Heart left ventricle (tissue), 16 donors: ENCODE measurements at regions not wholly inside any gene's neighbourhood (a gene's known extent, or its start where the extent isn't known, plus 50 kb on each side); places are given as distances from the start of the nearest gene placed in this dataset.

Experiments used
- ATAC-seq, 4 donors: fragments of 200-7000 bp; cut with Tn5 transposase; one replicate each; pipeline ENCODE4 v1.9.1; 2020 to 2022; ENCODE audit warnings: moderate library complexity in 4 of 4, mild to moderate bottlenecking in 3 of 4, moderate number of reproducible peaks in 1 of 4
- DNase-seq, 5 donors: peaks; one replicate each; pipeline ENCODE4 v3.0.0-alpha.2; 2020
- H3K27ac ChIP-seq, 12 donors: fragments of 200-600 bp; sonication (generic) in 4 of 12; one replicate each; pipeline versions ENCODE4 v1.5.0 to v1.8.0; 2016 to 2022; ENCODE audit warnings: mild to moderate bottlenecking in 2 of 12
- H3K27me3 ChIP-seq, 9 donors: fragments of 200-600 bp; sonication (generic) in 2 of 9; one replicate each; pipeline versions ENCODE4 v1.5.1 to v1.8.0; 2016 to 2022; ENCODE audit warnings: mild to moderate bottlenecking in 3 of 9
- H3K36me3 ChIP-seq, 9 donors: fragments of 200-600 bp; sonication (generic) in 2 of 9; one replicate each; pipeline versions ENCODE4 v1.5.0 to v1.8.0; 2018 to 2022; ENCODE audit warnings: mild to moderate bottlenecking in 2 of 9
- H3K4me1 ChIP-seq, 12 donors: fragments of 200-600 bp; sonication (generic) in 4 of 12; one replicate each; pipeline versions ENCODE4 v1.5.0 to v1.8.0; 2016 to 2022; ENCODE audit warnings: mild to moderate bottlenecking in 3 of 12
- H3K4me3 ChIP-seq, 12 donors: fragments of 200-600 bp; sonication (generic) in 4 of 12; one replicate each; pipeline versions ENCODE4 v1.5.0 to v1.8.0; 2017 to 2022; ENCODE audit warnings: mild to moderate bottlenecking in 9 of 12, moderate library complexity in 4 of 12
- H3K9me3 ChIP-seq, 12 donors: fragments of 200-600 bp; sonication (generic) in 4 of 12; one replicate each; pipeline versions ENCODE4 v1.5.0 to v1.8.0; 2016 to 2022; ENCODE audit warnings: mild to moderate bottlenecking in 1 of 12
- POLR2A ChIP-seq, 2 donors: fragments of 450-650 bp; IDR thresholded peaks; one replicate each; pipeline ENCODE4 v1.6.1; 2017; ENCODE audit warnings: antibody characterized with exemption in 2 of 2, mild to moderate bottlenecking in 2 of 2, moderate library complexity in 2 of 2
- WGBS, 4 donors: extraction: QIAGEN DNeasy Blood & Tissue Kit in 2 of 4; methylation state at CpG; one replicate each; pipeline versions ENCODE4 v1.1.5 to v1.1.7; 2013 to 2018; 5-methylcytosine and 5-hydroxymethylcytosine counted together
- intact Hi-C, 10 donors: fragments of 100-400 bp; cut with DNase I; formaldehyde crosslinking; loops; one replicate each; pipeline versions ENCODE4 v1.11.1 to v1.14.2; 2022
- TF ChIP-seq, protein P1 (sequence below), 12 donors: fragments of 200-600 bp; sonication (generic) in 4 of 12; IDR thresholded peaks; one replicate each; pipeline versions ENCODE4 v1.5.0 to v1.8.0; 2018 to 2022; ENCODE audit warnings: antibody characterized with exemption in 12 of 12, mild to moderate bottlenecking in 5 of 12
- donor health status: ischemic (EF 13 %, LVEDD 7.1; RV severe dilation, severe dysfunction).
- donor health status: healthy with polysubstance abuse.
- donor health status: DM: no; HTN: yes; CAD: no.
- donor health status: DM: no; HTN: no; CAD: no.
- donor health status: ischemic (EF 25% LVEDD 6.9; RV normal size, moderate dysfunction).
- donor health status: ischemic (EF 25% LVEDD 5.7; RV mildly dilated, moderate dysfunction).
- donor health status: healthy.
- donor health status: DM: yes; HTN: yes; CAD: no.
- donor health status: ischemic (EF 35%, LVEDD 5.7; RV mildly dilated, moderate dysfunction).
- donor health status: nonischemic (EF 11% LVEDD 7.7; RV severe dilation, severe dysfunction).
- donor health status: DM: yes; HTN: yes; CAD: no.
- donor health status: PGD.
- donor health status: ischemic (EF 29% LVEDD 5.4; RV normal size, mild dysfunction).
- donor health status: nonischemic (EF 23%, LVEDD 6.1; RV moderate dilation, normal function).

DNA sequence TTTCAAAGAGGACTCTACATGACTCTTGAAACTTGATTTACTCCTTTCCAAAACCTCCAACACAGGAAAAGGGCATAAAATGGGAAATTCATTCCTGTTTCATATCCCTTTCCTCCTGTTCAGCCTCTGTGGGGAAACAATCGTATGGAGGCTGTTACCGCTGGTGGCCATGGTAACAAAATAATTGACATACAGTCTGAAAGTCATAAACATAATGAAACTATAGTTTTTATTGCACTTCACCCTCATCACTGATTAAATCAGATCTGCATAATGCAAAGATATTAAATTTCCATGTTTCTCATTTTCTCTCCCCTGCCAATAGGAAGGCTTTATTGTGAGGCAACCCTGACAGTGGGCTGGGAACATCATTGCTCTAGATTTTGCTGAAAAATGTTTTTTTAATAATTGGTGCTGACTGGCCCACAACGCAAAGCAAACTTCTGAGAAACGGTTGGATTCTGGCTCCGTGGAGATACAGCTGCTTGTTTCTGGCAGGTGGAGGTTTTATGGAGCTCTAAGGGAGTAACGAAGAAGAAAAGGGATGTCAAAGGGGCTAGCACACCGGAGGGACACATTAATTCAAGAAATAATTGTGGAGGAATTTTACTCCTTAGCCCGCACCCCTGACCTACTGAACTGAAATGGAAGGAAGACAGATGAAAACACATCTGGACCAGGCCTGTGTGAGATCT lies 154.2 kb upstream of the SHISA6 start:
- Histone ChIP-seq H3K27ac (no peak overlapping the region), H3K36me3 (no peaks in the 10 kb centered on the region), H3K9me3 (no peaks in the 10 kb centered on the region), H3K4me1 (no peaks in the 10 kb centered on the region), H3K27me3 (peaks cover 0 to 4% (median 0%) of the 10 kb centered on the region in 9 donors), H3K4me3 (no peak overlapping the region)
- no peak for ATAC-seq
- no peak for TF ChIP-seq POLR2A (IDR thresholded peaks at IDR 0.05)
- TF ChIP-seq, protein P1, sequence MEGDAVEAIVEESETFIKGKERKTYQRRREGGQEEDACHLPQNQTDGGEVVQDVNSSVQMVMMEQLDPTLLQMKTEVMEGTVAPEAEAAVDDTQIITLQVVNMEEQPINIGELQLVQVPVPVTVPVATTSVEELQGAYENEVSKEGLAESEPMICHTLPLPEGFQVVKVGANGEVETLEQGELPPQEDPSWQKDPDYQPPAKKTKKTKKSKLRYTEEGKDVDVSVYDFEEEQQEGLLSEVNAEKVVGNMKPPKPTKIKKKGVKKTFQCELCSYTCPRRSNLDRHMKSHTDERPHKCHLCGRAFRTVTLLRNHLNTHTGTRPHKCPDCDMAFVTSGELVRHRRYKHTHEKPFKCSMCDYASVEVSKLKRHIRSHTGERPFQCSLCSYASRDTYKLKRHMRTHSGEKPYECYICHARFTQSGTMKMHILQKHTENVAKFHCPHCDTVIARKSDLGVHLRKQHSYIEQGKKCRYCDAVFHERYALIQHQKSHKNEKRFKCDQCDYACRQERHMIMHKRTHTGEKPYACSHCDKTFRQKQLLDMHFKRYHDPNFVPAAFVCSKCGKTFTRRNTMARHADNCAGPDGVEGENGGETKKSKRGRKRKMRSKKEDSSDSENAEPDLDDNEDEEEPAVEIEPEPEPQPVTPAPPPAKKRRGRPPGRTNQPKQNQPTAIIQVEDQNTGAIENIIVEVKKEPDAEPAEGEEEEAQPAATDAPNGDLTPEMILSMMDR (IDR thresholded peaks at IDR 0.05): no peak
- WGBS, 4 donors: 81 to 86% (median 83%) methylated on average over 8 of the region's 8 CpGs
- intact Hi-C loops: no loop called here
- no peak for DNase-seq

DNA sequence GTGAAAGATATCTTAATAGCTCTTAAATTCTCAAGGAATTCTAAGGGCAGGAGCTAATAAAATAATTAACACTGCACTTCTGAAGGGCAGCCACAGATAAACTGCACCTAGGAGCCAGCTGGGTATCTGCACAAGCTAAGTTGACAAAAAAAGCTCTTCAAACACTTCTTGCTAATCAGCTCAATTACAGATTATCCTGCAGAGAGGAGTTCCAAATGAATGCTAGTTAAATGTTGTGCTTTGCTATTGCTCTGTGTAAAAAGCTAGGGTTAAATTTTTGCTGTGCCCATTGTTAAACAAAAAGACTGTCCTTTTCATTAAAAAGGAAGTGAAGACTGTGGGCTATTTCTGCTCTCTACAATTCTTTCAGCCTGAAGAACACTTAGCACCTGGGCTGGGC lies 158.5 kb upstream of the SHISA6 start:
- intact Hi-C loops: no loop called here
- no peak for DNase-seq
- Histone ChIP-seq H3K27me3 (peaks cover 0 to 1% (median 0%) of the 10 kb centered on the region in 9 donors), H3K4me3 (no peak overlapping the region), H3K27ac (no peak overlapping the region), H3K9me3 (no peaks in the 10 kb centered on the region), H3K4me1 (no peaks in the 10 kb centered on the region), H3K36me3 (no peaks in the 10 kb centered on the region)
- TF ChIP-seq, protein P1 (IDR thresholded peaks at IDR 0.05): no peak
- TF ChIP-seq POLR2A (IDR thresholded peaks at IDR 0.05): no peak
- ATAC-seq: no peak

DNA sequence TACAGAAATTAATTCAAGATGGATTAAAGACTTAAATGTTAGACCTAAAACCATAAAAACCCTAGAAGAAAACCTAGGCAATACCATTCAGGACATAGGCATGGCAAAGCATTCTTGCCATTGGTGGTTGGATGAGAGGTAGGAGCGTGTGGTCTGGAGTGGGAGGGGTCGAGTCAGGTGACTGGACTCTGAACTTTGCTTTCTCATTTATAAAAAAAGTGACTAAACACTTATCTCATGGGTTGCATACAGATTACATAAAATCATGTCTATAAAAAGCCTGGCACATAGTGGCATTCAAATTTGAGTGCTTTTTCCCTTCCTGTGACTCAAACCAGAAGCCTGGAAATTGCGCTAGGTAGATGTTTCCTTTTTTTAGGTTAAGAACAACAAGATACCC lies 159.7 kb upstream of the SHISA6 start:
- WGBS, 4 donors: 69 to 76% (median 72%) methylated on average over 3 of the region's 3 CpGs
- intact Hi-C loops: no loop called here
- no peak for TF ChIP-seq POLR2A (IDR thresholded peaks at IDR 0.05)
- TF ChIP-seq, protein P1 (IDR thresholded peaks at IDR 0.05): no peak

DNA sequence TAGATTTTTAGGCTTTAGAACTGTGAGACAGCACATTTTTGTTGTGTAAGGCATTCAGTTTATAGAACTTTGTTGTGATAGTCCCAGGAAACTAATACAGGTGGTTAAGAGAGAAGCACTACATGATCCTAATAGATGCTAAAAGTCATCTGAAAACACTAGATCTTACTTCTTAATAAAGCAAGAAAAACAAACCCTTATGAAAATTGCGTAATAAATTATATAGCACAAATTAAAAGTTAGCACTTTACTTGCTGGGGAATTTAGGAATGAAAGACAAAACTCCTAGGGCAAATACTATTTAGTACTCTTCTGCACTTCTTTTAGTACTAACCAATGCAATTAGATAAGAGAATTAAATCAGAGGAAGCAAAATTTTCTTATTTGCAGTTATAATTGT lies 163.3 kb upstream of the SHISA6 start:
- H3K4me3 ChIP-seq: no peak overlapping the region
- peaks cover 0 to 4% (median 0%) of the 10 kb centered on the region in 9 donors for H3K27me3 ChIP-seq
- TF ChIP-seq, protein P1 (IDR thresholded peaks at IDR 0.05): no peak
- TF ChIP-seq POLR2A (IDR thresholded peaks at IDR 0.05): no peak
- WGBS, 4 donors: 90 to 91% (median 91%) methylated on average over 1 of the region's 1 CpG
- no peak for DNase-seq
- H3K36me3 ChIP-seq: no peaks in the 10 kb centered on the region
- H3K27ac ChIP-seq: no peak overlapping the region
- no peaks in the 10 kb centered on the region for H3K4me1 ChIP-seq
- H3K9me3 ChIP-seq: no peaks in the 10 kb centered on the region
- intact Hi-C loops: no loop called here
- ATAC-seq: no peak

More for the DNA sequence above, 159.7 kb upstream of the SHISA6 start:
- no peak for DNase-seq
- H3K4me1 ChIP-seq: no peaks in the 10 kb centered on the region
- no peak overlapping the region for H3K27ac ChIP-seq
- H3K9me3 ChIP-seq: no peaks in the 10 kb centered on the region
- H3K36me3 ChIP-seq: no peaks in the 10 kb centered on the region
- H3K4me3 ChIP-seq: no peak overlapping the region
- ATAC-seq: no peak
- peaks cover 0 to 4% (median 0%) of the 10 kb centered on the region in 9 donors for H3K27me3 ChIP-seq
